Activated CD8-positive, alpha-beta memory T cell treated with anti-CD3 and anti-CD28 coated beads for 4 hours (primary cell): ENCODE measurements at regions not wholly inside any gene's neighbourhood (a gene's known extent, or its start where the extent isn't known, plus 50 kb on each side); places are given as distances from the start of the nearest gene placed in this dataset.

Experiments
- DNase-seq, 2 donors: peaks; one replicate each; pipeline ENCODE4 v3.0.0-alpha.2; 2020; ENCODE audit warnings: low read depth in 2 of 2

- DNase-seq = peak in 1 of 2 donors; percentile 22
These were observed 601.8 kb downstream of the CCDC171 start for GRCh38 chr9:16154521-16155078.

DNA sequence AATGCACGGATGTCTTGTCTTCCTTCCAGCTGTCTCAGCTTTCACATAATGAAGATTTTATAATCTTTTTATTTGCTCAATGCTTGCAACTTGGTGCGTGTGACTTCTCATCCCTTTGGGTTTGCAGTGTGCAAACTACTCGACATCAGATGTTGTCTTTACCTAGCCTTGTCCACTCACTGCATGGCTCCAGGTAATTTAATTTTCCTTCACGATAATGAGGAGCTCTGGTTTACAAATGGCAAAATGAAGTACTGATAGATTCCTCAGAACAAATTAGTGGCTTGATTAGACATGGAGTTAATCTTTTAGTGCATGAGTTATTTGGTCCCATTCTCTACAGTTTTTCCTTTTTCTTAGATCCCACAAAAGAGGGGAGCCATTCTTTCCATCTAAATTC, 603.0 kb downstream of the CCDC171 start:
- DNase-seq = no peak

DNA sequence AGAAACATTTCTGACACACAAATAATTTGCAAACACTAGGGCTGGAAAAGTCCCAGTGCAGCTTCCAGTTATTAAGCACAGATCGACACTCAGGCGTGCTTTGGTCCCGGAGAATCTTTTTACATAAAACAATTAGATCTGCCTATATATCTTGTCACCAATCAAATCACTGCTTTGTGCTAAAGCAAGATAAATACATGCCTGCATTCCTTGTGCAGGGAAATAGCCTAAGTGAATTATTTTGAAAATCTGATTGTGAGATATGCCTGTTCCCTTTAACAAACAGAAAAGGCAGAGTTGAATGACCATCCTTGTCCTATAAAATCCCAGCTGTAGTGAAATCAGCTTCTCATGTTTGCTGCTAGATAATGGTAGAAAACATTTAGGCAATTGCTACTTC, 604.4 kb downstream of the CCDC171 start:
- no peak for DNase-seq

DNA sequence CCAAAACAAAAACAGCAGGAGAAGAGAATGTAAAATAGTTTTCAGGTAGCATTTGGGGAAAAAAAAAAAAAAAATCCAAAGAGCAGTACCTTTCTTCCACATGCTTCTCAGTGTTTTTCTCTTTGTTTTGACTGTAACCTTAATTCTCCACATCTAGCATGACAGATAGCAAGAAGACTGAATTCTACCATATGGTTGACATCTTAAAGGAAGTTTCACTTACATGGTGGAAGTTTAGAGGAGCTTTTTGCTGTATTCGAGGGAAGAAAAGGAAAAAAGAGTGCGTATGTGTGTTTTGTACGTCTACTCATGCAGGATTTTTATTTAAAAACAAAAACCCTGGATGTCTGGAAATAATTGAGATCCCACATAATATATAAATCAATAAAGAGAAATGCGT, 604.8 kb downstream of the CCDC171 start:
- DNase-seq = no peak

- DNase-seq = no peak
These were observed 605.2 kb downstream of the CCDC171 start for GRCh38 chr9:16158093-16158492.

- DNase-seq = no peak
These were observed 608.6 kb downstream of the CCDC171 start for GRCh38 chr9:16161483-16161882.

DNA sequence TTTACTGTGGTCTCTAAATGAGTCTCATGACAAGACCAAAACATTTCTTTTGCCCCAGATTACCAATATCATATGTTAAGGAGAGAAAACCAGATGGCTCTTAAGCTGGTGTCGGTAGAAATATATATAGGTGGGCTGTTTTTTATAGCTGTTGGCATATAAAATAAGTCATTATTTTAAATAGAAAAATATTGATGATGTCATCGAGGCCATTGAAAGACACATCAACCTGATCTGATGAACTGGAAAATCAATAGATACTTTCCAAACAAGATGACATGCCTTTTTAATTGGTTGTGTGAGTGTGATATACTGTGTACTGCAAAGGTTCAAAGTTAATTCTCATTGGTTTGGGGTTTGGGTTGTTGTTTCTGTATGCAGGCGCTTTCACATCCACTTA, 617.3 kb downstream of the CCDC171 start:
- no peak for DNase-seq

- DNase-seq = no peak
These were observed 619.1 kb downstream of the CCDC171 start for GRCh38 chr9:16171911-16172310.

DNA sequence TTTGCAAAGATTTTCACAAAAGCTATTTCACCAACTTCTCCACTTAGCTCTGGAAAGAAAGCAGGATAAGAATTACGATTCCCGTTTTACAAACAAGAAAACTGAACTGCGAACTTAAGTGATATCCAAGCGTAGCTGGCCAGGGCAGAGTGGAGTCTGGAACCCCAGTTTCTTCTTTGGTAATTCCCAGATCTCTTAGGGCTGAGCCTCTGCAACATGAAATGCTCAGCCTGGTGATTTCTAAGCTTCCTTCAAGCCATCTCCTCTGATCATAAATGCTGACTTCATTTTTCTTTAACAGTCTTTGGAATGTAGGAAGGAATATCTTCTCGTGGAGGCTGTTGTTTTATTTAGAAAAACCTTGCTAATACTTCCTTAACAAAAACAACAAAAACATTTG, 620.0 kb downstream of the CCDC171 start:
- DNase-seq = no peak

- DNase-seq = no peak
These were observed 622.1 kb downstream of the CCDC171 start for GRCh38 chr9:16174915-16175314.

DNA sequence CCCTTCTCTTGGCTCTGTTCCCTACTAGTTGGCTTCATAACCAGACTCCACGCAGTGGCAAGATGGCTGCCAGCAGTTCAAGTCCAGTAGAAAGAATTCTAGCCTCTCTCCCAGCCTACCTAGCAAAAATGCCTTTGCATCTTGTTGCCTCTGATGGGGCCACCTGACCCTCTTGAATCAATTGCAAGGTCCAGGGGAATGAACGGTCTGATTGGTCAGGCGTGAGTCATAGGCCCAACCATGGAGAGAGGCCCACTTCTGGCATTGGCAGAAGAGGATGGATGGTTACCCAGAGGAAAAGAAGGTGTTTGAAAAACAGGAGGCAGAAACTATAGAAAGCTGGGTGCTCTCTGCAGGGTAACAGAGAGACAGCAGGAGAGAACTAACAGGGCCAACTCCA, 622.6 kb downstream of the CCDC171 start:
- no peak for DNase-seq

GRCh38 chr9:16178294-16178693, 625.5 kb downstream of the CCDC171 start:
- DNase-seq = no peak

DNA sequence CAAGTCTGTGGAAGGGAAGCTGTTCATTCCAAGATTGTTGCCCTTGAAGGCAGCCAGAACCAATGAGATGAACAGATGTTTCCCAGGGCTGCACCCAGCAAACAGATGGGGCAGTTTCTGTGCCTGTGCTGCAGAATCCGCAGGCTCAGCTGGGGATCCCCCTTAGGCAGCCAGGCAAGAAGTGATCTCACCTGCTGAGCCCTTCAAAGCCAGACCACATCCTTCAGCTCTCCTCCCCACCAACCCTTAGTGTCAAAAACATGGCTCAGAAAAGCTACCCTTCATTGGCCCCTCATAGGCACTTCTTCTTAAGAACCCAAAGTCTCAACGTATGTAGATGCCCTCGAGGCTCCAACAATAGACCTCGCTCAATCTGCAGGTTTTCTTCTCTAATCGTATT, 626.7 kb downstream of the CCDC171 start:
- DNase-seq = no peak

GRCh38 chr9:16180091-16180490, 627.2 kb downstream of the CCDC171 start:
- DNase-seq = no peak

- no peak for DNase-seq
These were observed 627.7 kb downstream of the CCDC171 start for GRCh38 chr9:16180546-16180945.

DNA sequence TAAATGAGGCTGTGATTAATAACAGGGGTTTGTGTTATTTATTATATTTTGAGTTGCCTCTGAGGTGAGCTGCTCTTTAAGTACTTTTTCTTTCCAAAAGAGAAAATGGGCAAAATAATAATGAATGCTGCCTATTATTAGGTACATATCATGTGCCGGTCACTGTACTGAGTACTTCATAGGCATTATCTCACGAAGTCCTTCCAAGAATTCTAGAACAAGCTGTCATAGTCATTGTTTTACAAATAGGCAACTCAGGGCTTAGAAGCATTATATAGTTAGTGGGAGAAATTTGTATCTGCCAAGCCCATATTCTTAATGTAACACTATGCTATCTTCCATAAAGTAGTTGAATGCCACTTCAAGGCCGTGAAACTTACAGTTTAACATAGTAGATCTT, 628.7 kb downstream of the CCDC171 start:
- no peak for DNase-seq

- DNase-seq = no peak
These were observed 629.9 kb downstream of the CCDC171 start for GRCh38 chr9:16182784-16183183.

DNA sequence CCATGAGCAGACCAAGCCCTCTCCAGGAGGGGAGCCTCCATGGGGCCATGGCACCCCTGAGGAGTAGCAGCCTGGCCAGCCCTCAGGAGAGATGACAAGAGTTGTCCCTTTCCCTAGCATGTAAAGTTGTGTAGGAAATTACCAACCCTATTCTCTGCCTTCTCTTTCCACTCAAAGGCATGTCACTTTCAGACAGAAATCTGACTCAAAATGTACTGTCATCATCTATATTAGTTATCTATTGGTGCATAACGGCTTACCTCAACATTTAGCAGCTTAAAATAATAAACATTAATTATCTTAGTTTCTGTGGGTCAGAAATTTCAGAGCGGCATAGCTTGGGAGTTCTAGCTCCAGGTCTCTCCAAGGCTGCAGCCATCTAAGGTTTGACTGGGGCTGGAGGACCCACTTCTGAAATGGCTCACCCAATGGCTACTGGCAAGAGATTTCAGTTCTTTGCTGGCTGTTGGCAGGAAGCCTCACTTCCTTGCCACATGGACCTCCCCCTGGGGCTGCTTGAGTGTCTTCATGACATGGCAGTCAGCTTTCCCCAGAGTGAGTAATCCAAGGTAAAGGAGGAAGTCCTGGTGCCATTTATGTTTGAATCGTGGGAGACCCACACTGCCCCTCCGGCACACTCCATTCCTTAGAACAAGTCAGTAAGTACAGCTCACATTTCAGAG, 632.3 kb downstream of the CCDC171 start:
- DNase-seq = no peak

DNA sequence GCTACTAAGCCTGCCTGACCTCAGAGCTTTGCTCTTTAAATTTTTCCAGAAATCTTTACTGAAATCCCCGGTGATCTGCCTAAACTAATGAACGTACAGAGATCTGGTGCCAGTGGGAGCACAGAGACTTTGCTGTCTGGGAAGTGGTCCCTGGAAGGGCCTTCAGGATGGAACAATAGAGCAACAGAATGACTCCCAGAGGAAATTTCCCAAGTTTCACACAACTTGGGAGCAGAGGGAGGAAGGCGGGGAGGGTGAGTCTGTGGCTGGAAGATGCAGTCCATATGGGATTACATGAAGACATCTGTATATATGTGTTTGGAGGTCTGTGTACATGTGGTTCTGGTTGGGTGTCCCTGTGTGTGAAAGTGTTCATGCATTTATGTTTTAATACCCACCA, 638.3 kb downstream of the CCDC171 start:
- DNase-seq = no peak

DNA sequence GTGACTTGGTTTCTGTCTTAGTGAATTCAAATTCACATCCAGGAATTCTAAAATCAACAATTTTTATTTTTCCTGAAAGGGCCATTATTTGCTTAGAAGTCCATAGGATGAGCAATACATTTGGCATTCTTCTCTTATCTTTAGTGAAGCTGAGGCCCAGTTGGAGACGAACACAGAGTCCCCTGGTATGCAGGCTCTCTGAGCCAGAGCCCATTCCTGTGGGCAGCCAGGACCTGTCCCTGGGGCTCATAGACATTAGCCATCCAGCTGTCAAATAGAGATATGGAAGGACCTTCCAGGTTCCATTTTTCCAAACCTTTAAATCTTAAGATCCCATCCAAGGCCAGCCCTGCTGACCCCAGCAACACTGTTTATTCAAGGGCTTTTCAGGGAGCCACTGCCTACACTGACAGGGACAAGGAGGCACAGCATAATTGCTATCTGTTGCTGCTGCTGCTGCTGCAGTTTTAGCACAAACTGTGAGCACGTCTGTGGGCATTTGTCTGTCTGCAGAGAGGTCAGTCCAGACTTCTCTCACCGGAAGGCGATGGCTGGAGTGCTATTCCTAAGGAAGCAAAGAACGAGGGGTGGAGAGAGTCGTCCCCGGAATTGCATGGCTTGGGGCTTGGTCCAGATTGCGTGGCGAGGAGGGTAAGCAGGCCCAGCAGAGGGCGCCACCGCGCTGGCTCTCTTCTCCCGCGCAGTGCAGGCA, 639.0 kb downstream of the CCDC171 start:
- DNase-seq = no peak

DNA sequence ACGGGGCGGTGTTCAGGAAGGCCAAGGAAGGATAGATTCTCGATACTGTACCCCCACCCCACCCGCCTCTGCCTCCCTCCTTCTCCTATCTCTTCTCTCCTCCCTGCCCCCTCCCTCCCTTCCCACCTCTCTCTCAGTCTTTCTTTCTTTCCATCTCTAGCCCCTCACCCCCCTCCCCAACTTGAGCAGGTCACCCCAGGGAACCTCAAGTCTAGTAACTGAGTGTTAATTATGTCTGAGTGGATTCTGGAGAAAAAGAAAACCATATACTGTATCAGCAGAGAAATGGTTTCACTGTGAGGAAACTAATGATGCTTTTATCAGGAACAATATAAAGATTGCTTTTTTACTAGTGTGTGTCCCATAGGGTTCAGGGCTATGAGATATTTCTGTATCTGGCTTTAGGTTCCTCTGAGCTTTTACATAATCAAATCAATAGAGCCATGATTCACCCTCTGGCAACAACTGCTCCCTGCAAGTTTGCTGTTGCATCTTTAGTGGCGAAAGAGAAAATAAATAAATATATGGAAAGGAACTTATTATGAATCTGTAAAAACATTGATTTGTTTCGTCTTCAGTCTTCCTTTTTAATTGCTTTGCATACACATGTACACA, 639.7 kb downstream of the CCDC171 start:
- no peak for DNase-seq

GRCh38 chr9:16193066-16193465, 640.2 kb downstream of the CCDC171 start:
- DNase-seq = no peak

- no peak for DNase-seq
These were observed 643.4 kb downstream of the CCDC171 start for GRCh38 chr9:16196206-16196605.
